WERI-Rb-1 (cell line): ENCODE measurements at regions not wholly inside any gene's neighbourhood (a gene's known extent, or its start where the extent isn't known, plus 50 kb on each side); places are given as distances from the start of the nearest gene placed in this dataset.

ENCODE experiments used
- DNase-seq: peaks from one replicate; pipeline ENCODE4 v3.0.0-alpha.2; 2020
- H3K27ac ChIP-seq: fragments of 250-450 bp; sonication (Bioruptor Pico); 2 replicates; pipeline ENCODE4 v1.5.1; 2020; ENCODE audit warnings: mild to moderate bottlenecking, moderate library complexity
- H3K27me3 ChIP-seq: fragments of 250-450 bp; sonication (Bioruptor Pico); 2 replicates; pipeline ENCODE4 v1.5.1; 2021; ENCODE audit warnings: mild to moderate bottlenecking, low read depth, moderate library complexity; ENCODE audit not compliant: insufficient read depth, severe bottlenecking
- H3K36me3 ChIP-seq: fragments of 250-450 bp; sonication (Bioruptor Pico); 2 replicates; pipeline ENCODE4 v1.5.1; 2020; ENCODE audit warnings: mild to moderate bottlenecking, moderate library complexity
- H3K4me3 ChIP-seq: 2 replicates; pipeline ENCODE4 v1.5.1; 2011; ENCODE audit warnings: low read depth, mild to moderate bottlenecking, control low read depth, low read length
- H3K9me3 ChIP-seq: fragments of 250-450 bp; sonication (Bioruptor Pico); 2 replicates; pipeline ENCODE4 v1.5.1; 2021; ENCODE audit warnings: mild to moderate bottlenecking, moderate library complexity; ENCODE audit not compliant: severe bottlenecking
- CTCF ChIP-seq: IDR thresholded peaks from 2 replicates; pipeline ENCODE4 v1.5.1; 2011; ENCODE audit warnings: low read depth, mild to moderate bottlenecking, control low read depth, inconsistent platforms, low read length

DNA sequence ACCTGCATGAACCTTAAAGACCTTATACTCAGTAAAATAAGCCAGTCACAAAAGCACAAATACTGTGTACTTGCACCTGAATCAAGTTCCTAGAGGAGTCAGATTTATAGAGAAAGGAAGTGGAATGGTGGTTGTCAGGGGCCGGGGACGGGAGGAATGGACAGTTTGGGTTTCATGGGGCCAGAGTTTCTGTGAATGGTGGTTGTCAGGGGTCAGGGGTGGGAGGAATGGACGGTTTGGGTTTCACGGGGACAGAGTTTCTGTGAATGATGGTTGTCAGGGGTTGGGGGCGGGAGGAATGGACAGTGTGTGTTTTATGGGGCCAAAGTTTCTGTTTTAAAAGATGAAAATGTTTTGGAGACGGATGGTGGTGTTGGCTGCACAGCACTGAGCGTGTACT lies 260.0 kb upstream of the MKI67 start:
- no peaks in the 10 kb centered on the region for H3K9me3 ChIP-seq
- no peak overlapping the region for H3K27ac ChIP-seq
- TF ChIP-seq CTCF = no peak
- peaks cover 17% of the 10 kb centered on the region for H3K27me3 ChIP-seq
- no peak for DNase-seq
- no peak overlapping the region for H3K4me3 ChIP-seq
- H3K36me3 ChIP-seq = no peaks in the 10 kb centered on the region

DNA sequence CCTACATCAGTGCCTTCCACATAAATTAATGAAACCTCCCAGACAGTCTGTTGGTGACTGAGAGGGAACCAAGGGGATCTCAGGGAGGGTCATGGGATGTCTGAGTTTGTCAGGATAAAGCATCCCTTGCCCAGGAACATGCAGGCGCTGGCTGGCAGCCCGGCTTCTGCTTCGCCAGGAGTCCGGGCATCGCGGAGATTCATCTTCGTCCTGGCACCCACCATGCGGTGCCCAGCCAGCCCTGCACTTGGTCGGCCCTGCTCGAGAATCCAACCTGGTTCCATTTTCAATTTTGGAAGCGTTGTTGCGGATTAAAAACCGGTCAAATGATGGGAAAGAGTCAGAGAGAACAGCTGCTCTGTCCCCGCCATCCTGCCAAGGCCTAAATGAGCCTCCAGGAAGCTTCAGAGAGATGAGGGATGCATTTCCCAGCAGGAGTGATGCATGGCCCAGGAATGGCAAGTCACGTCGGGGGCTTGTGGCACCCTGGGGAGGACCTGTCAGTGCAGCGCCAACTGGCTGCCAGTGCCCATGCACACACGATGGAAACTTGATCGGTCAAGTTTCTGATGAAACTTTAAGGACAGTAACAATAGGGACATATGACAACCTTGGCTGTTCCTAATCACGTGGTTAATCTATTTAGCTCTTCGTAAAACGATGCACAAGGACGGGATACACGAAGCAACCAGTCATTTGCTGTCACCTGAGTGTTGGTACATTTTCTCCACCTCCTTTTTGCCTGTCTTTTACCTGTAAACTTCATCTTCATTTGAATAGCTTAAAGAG lies 260.8 kb upstream of the MKI67 start:
- Histone ChIP-seq H3K36me3 (no peaks in the 10 kb centered on the region), H3K27ac (no peak overlapping the region), H3K4me3 (no peak overlapping the region), H3K9me3 (no peaks in the 10 kb centered on the region), H3K27me3 (peaks cover 17% of the 10 kb centered on the region)
- DNase-seq = no peak
- TF ChIP-seq CTCF = no peak

DNA sequence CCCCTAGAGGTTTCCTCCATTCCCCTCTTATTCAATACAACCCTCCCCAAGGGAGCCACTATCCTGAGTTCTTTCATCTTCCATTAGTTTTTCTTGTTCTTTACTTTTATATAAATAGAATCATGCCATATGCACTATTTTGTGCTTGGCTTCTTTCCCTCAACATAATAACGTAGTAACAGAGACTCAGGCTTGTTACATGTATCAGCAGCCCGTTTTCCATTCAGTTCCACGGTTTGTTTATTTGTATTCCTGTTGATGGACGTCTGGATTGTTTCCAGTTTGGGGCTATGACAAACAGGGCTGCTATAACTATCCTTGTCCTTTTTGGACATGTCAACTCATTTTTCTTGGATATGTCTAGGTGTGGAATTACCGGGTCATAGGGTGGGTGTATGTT lies 264.4 kb upstream of the MKI67 start:
- Histone ChIP-seq H3K27me3 (peaks cover 17% of the 10 kb centered on the region), H3K36me3 (no peaks in the 10 kb centered on the region), H3K27ac (no peak overlapping the region), H3K9me3 (no peaks in the 10 kb centered on the region), H3K4me3 (no peak overlapping the region)
- no peak for TF ChIP-seq CTCF
- no peak for DNase-seq

DNA sequence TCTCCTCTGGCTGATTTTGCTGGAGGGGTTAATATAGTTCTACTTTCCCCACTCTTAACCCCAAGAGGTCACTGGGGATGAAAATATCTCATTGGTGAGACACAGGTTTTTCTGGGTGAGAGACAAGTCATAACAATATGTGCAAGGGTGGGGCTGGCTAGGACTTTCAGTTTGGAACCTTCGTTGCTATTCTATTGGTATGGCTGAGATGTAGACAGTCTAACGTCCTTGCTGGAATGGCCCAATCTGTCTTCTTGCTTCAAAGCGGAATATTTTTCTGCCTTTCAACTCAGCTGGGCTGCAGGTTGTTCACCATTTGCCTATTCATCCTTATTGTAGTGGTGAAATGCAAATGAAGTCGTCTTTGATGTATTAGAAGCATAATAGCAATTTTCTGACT lies 267.3 kb upstream of the MKI67 start:
- H3K9me3 ChIP-seq = no peaks in the 10 kb centered on the region
- no peak overlapping the region for H3K27ac ChIP-seq
- H3K4me3 ChIP-seq = no peak overlapping the region
- no peaks in the 10 kb centered on the region for H3K36me3 ChIP-seq
- peaks cover 13% of the 10 kb centered on the region for H3K27me3 ChIP-seq
- TF ChIP-seq CTCF = no peak
- DNase-seq = no peak

- Histone ChIP-seq H3K27ac (no peak overlapping the region), H3K27me3 (no peaks in the 10 kb centered on the region), H3K4me3 (no peak overlapping the region), H3K9me3 (peaks cover 5% of the 10 kb centered on the region), H3K36me3 (no peaks in the 10 kb centered on the region)
- no peak for DNase-seq
- no peak for TF ChIP-seq CTCF
Measured at GRCh38 chr10:128398118-128398517, 271.9 kb upstream of the MKI67 start.

DNA sequence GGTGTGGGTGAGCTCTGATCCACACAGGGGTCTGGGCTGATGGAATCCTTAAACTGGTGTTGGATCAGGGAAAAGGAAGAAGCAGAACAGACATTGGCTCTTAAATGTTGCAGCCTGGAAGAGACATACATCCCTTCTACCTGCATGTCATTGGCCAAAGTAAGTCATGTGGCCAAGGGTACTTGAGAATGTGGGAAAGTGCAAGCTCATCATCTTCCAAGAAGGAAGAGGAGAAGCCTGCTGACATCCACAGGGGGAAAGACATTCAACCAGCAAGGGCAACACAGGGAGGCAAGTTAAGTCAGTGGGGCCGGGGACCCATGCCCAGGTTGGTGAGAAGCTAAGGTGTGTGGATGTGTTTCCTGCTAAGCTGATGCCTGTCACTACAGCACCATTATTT lies 272.8 kb upstream of the MKI67 start:
- no peak overlapping the region for H3K4me3 ChIP-seq
- H3K27ac ChIP-seq = no peak overlapping the region
- no peaks in the 10 kb centered on the region for H3K36me3 ChIP-seq
- no peak for TF ChIP-seq CTCF
- H3K27me3 ChIP-seq = no peaks in the 10 kb centered on the region
- peaks cover 5% of the 10 kb centered on the region for H3K9me3 ChIP-seq
- DNase-seq = no peak
